ENCODE measurements at regions not wholly inside any gene's neighbourhood (a gene's known extent, or its start where the extent isn't known, plus 50 kb on each side); places are given as distances from the start of the nearest gene placed in this dataset.

GRCh38 chr5:8845296-8845695, 700.6 kb downstream of the SEMA5A start:
- TF ChIP-seq, protein P1, sequence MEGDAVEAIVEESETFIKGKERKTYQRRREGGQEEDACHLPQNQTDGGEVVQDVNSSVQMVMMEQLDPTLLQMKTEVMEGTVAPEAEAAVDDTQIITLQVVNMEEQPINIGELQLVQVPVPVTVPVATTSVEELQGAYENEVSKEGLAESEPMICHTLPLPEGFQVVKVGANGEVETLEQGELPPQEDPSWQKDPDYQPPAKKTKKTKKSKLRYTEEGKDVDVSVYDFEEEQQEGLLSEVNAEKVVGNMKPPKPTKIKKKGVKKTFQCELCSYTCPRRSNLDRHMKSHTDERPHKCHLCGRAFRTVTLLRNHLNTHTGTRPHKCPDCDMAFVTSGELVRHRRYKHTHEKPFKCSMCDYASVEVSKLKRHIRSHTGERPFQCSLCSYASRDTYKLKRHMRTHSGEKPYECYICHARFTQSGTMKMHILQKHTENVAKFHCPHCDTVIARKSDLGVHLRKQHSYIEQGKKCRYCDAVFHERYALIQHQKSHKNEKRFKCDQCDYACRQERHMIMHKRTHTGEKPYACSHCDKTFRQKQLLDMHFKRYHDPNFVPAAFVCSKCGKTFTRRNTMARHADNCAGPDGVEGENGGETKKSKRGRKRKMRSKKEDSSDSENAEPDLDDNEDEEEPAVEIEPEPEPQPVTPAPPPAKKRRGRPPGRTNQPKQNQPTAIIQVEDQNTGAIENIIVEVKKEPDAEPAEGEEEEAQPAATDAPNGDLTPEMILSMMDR (IDR thresholded peaks at IDR 0.05): no peak
- TF ChIP-seq POLR2A (IDR thresholded peaks at IDR 0.05): no peak

All from heart left ventricle (tissue), 13 donors.